ENCODE measurements at regions not wholly inside any gene's neighbourhood (a gene's known extent, or its start where the extent isn't known, plus 50 kb on each side); places are given as distances from the start of the nearest gene placed in this dataset.

GRCh38 chrX:10811111-10811510, 190.7 kb upstream of the MID1 start:
- no peak overlapping the region for H2BK12ac ChIP-seq (ENCODE audit: low read depth, low read length)
- FAIRE-seq: no peak
- H3K4ac ChIP-seq (replicated peaks; ENCODE audit: insufficient read length, low read depth, low read length): no peak overlapping the region
- H3K79me2 ChIP-seq (ENCODE audit: control insufficient read depth in 1 of 2, insufficient read depth in 2 of 2, low read length in 2 of 2): no peaks in the 10 kb centered on the region
- ChIA-PET CTCF (ENCODE audit: partially characterized antibody) (no interaction called here), POLR2A (ENCODE audit: partially characterized antibody) (no interaction called here)
- H4K91ac ChIP-seq (replicated peaks; ENCODE audit: insufficient read length, low read length): no peak overlapping the region
- no peak overlapping the region for H3K4me2 ChIP-seq (ENCODE audit: insufficient read depth in 1 of 2, low read depth in 2 of 2, low read length in 2 of 2)
- H2BK15ac ChIP-seq (ENCODE audit: low read length): no peak overlapping the region
- no peak overlapping the region for H3K4me3 ChIP-seq (ENCODE audit: extremely low read depth in 1 of 4, insufficient read depth in 2 of 4, low read depth in 3 of 4, low read length in 4 of 4)
- H2BK120ac ChIP-seq (replicated peaks; ENCODE audit: low read depth, low read length): no peak overlapping the region
- no peak overlapping the region for H3K9ac ChIP-seq (replicated peaks in 1 of 4; ENCODE audit: extremely low read depth in 1 of 4, low read depth in 3 of 4, low read length in 3 of 4)
- no peaks in the 10 kb centered on the region for H3K36me3 ChIP-seq (ENCODE audit: control insufficient read depth in 2 of 4, insufficient read depth in 4 of 4, low read length in 3 of 4)
- H3K79me1 ChIP-seq (ENCODE audit: low read depth, low read length): no peaks in the 10 kb centered on the region
- H3K23ac ChIP-seq (ENCODE audit: insufficient read length): no peak overlapping the region
- no peak overlapping the region for H3K18ac ChIP-seq (ENCODE audit: extremely low read depth, low read length)
- no peaks in the 10 kb centered on the region for H3K9me3 ChIP-seq (ENCODE audit: insufficient read depth in 2 of 2, low read depth in 1 of 2, low read length in 1 of 2)
- no peak overlapping the region for H2AK5ac ChIP-seq (ENCODE audit: low read depth, low read length)
- 92% methylated on average over 2 of the region's 3 CpGs; no CpG with 5 or more reads in 1 of the 2 experiments for WGBS, 2 experiments (ENCODE audit: extremely low coverage in 1 of 2, insufficient coverage in 1 of 2, insufficient read length in 1 of 2, insufficient replicate concordance in 2 of 2, low coverage in 1 of 2, low lambda C conversion rate in 2 of 2, missing lambda C conversion rate in 1 of 2)
- H3K4me1 ChIP-seq (replicated peaks in 1 of 4; ENCODE audit: control insufficient read depth in 3 of 4, insufficient read depth in 4 of 4, low read length in 3 of 4): no peaks in the 10 kb centered on the region
- no peak for DNase-seq (ENCODE audit: low read depth in 1 of 2, low spot score in 2 of 2)
- no peak overlapping the region for H4K5ac ChIP-seq (ENCODE audit: insufficient read length, low read depth, low read length)
- no peak overlapping the region for H3K14ac ChIP-seq (ENCODE audit: insufficient read length)
- no peaks in the 10 kb centered on the region for H3K27me3 ChIP-seq (replicated peaks in 1 of 4; ENCODE audit: control insufficient read depth in 3 of 4, extremely low read depth in 1 of 4, insufficient read depth in 3 of 4, low read length in 3 of 4)
- TF ChIP-seq TCF12 (IDR thresholded peaks at IDR 0.05; ENCODE audit: low read depth, low read length) (no peak), BCL11A (IDR thresholded peaks at IDR 0.05; ENCODE audit: low read depth in 2 of 2, low read length in 2 of 2) (no peak), NANOG (IDR thresholded peaks at IDR 0.05; ENCODE audit: insufficient read depth, low read depth, low read length, poor library complexity, severe bottlenecking) (no peak), CBX5 (IDR thresholded peaks at IDR 0.05; ENCODE audit: low read depth, low read length) (no peak), SRF (IDR thresholded peaks at IDR 0.05; ENCODE audit: low read depth, low read length) (no peak), SUZ12 (IDR thresholded peaks at IDR 0.05; ENCODE audit: low read length) (no peak), SAP30 (IDR thresholded peaks at IDR 0.05; ENCODE audit: insufficient read depth, insufficient replicate concordance, low read length) (no peak), CHD1 (IDR thresholded peaks at IDR 0.05; ENCODE audit: low read depth, low read length) (no peak), NRF1 (IDR thresholded peaks at IDR 0.05; ENCODE audit: low read depth, low read length) (no peak), YY1 (IDR thresholded peaks at IDR 0.05; ENCODE audit: low read depth, low read length) (no peak), EP300 (IDR thresholded peaks at IDR 0.05; ENCODE audit: borderline replicate concordance in 1 of 2, low read depth in 2 of 2, low read length in 2 of 2) (no peak), JUND (IDR thresholded peaks at IDR 0.05; ENCODE audit: low read length) (no peak), CEBPB (IDR thresholded peaks at IDR 0.05; ENCODE audit: low read depth, low read length) (no peak), CTBP2 (IDR thresholded peaks at IDR 0.05; ENCODE audit: borderline replicate concordance, insufficient read depth, insufficient read length, low read length) (no peak)
- no peak overlapping the region for H2BK5ac ChIP-seq (ENCODE audit: low read depth, low read length)
- no peak overlapping the region for H3K56ac ChIP-seq (replicated peaks; ENCODE audit: insufficient read length, low read depth, low read length)
- no peak overlapping the region for H3K27ac ChIP-seq (ENCODE audit: low read depth, low read length)
- no peaks in the 10 kb centered on the region for H3K23me2 ChIP-seq (ENCODE audit: low read depth, low read length)
- H4K20me1 ChIP-seq (replicated peaks in 1 of 2; ENCODE audit: control insufficient read depth in 1 of 2, insufficient read depth in 2 of 2, low read length in 2 of 2): no peaks in the 10 kb centered on the region
- H2AFZ ChIP-seq (ENCODE audit: low read length): no peak overlapping the region
- H2BK20ac ChIP-seq (ENCODE audit: low read length): no peak overlapping the region
- H4K8ac ChIP-seq (ENCODE audit: extremely low read depth, insufficient read depth, low read length): no peak overlapping the region
